ENCODE measurements at regions not wholly inside any gene's neighbourhood (a gene's known extent, or its start where the extent isn't known, plus 50 kb on each side); places are given as distances from the start of the nearest gene placed in this dataset.

GRCh38 chr5:135644816-135645215 lies 66.0 kb upstream of the CXCL14 start:
- DNase-seq (ENCODE audit: low spot score) (no peak), ATAC-seq (ENCODE audit: low FRiP score) (no peak)
- TF ChIP-seq CTCF (IDR thresholded peaks at IDR 0.05): no peak

DNA sequence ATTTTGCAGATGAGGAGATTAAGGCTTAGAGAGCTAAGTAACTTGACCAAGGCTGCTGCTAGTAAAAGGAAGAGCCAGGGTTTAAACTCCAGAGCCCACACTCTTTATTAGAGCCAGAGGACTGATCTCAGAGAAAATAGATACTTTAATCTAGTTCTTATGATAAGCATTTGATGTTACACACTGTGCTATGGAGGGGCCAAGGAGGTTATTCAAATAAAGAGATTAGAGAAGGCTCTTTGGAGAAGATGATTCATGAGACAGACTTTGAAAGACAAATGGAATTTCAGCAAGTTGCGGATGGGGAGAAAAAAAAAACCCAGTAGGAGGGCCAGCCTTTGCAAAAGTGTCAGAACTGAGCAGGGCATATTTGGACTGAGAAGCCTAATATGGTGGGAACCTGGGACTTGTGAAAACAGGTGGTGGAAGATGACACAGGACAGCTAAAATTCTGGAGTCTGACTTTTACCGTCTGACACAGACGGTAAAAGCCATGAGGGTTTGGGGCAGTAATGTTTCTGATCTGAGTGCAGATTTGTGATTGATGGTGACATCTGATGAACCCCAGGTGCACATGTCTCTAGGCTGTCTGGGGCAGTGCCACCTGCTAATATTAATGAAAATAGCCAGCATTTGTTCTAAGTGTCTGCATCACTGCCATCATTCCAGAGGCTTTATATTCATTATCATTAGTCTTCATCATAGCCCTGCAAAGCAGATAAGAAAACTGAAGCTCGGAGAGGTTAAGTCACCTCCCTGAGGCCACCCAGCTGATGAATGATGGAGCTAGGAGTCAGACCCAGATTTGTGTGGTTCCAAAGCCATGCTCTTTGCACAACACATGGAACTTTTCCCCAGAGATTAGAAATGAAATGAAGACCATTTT lies 65.3 kb upstream of the CXCL14 start:
- no peak for ATAC-seq (ENCODE audit: low FRiP score)
- DNase-seq (ENCODE audit: low spot score): no peak
- TF ChIP-seq CTCF (IDR thresholded peaks at IDR 0.05): no peak

- ATAC-seq (ENCODE audit: low FRiP score) (no peak), DNase-seq (ENCODE audit: low spot score) (no peak)
- TF ChIP-seq CTCF (IDR thresholded peaks at IDR 0.05): no peak
Observed at GRCh38 chr5:135642934-135643333, 64.1 kb upstream of the CXCL14 start.

- ATAC-seq (ENCODE audit: low FRiP score) (no peak), DNase-seq (ENCODE audit: low spot score) (no peak)
- TF ChIP-seq CTCF (IDR thresholded peaks at IDR 0.05): no peak
Observed at GRCh38 chr5:135642488-135642870, 63.7 kb upstream of the CXCL14 start.

DNA sequence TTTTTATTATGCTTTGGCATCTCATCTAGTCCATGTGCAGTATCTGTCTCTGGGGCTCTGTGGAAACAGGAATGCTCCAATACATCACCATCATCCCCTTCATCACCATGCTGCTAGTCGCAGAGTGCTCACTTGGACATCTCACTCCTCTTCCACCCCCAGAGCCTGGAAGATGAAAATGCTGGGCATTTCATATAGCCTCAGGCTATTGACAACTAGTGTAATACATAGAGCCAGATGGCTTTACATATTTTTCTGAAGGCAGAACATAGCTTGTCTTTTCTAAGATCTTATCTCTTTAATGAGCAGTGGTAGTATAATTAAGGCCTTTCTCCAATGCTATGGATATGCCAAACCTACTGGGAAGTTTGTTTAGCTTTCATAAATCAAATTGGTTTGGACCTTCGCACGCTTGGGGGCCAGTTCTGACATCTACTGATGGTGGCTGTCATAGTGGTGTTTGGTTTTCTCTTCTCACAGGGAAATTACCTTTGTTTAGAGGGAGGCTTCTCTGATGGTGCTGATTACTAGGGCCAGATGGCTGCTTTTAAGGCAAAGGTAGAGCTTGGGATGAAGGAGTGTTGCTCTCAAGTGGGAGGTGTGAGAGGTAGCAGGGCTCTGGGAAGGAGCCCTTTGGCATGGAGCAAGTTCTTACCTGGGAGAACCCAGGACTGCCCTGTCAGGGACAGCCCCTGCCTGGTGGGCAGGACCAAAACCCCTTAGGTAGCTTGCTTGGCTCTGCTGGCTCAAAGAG lies 63.1 kb upstream of the CXCL14 start:
- no peak for ATAC-seq (ENCODE audit: low FRiP score)
- no peak for DNase-seq (ENCODE audit: low spot score)
- no peak for TF ChIP-seq CTCF (IDR thresholded peaks at IDR 0.05)

- ATAC-seq (ENCODE audit: low FRiP score) (no peak), DNase-seq (ENCODE audit: low spot score) (no peak)
- no peak for TF ChIP-seq CTCF (IDR thresholded peaks at IDR 0.05)
Observed at GRCh38 chr5:135641319-135641718, 62.5 kb upstream of the CXCL14 start.
